IPS-18a (cell line): ENCODE measurements at regions not wholly inside any gene's neighbourhood (a gene's known extent, or its start where the extent isn't known, plus 50 kb on each side); places are given as distances from the start of the nearest gene placed in this dataset.

Experiments used
- H3K27ac ChIP-seq: one replicate; pipeline ENCODE4 v1.5.1; 2013; ENCODE audit warnings: low read length
- H3K27me3 ChIP-seq: one replicate; pipeline ENCODE4 v1.6.1; 2013; ENCODE audit warnings: mild to moderate bottlenecking, low read length; ENCODE audit not compliant: control insufficient read depth, insufficient read depth
- H3K36me3 ChIP-seq: one replicate; pipeline ENCODE4 v1.6.1; 2013; ENCODE audit warnings: low read depth, low read length; ENCODE audit not compliant: control insufficient read depth
- H3K4me1 ChIP-seq: one replicate; pipeline ENCODE4 v1.6.1; 2013; ENCODE audit warnings: low read depth, low read length; ENCODE audit not compliant: control insufficient read depth
- H3K4me3 ChIP-seq: one replicate; pipeline ENCODE4 v1.5.1; 2013; ENCODE audit warnings: low read length
- H3K9ac ChIP-seq: one replicate; pipeline ENCODE4 v1.6.1; 2013; ENCODE audit warnings: mild to moderate bottlenecking, low read length, moderate library complexity
- H3K9me3 ChIP-seq: one replicate; pipeline ENCODE4 v1.6.1; 2013; ENCODE audit warnings: low read depth, low read length; ENCODE audit not compliant: control insufficient read depth

- H3K9me3 ChIP-seq = no peaks in the 10 kb centered on the region
- no peaks in the 10 kb centered on the region for H3K4me1 ChIP-seq
- H3K36me3 ChIP-seq = no peaks in the 10 kb centered on the region
- no peak overlapping the region for H3K9ac ChIP-seq
- no peak overlapping the region for H3K27ac ChIP-seq
- no peaks in the 10 kb centered on the region for H3K27me3 ChIP-seq
- no peak overlapping the region for H3K4me3 ChIP-seq
Observed at GRCh38 chr13:82436099-82436585, 1446.1 kb downstream of the SLITRK1 start.

- Histone ChIP-seq H3K36me3 (no peaks in the 10 kb centered on the region), H3K9ac (no peak overlapping the region), H3K4me3 (no peak overlapping the region), H3K27me3 (no peaks in the 10 kb centered on the region), H3K4me1 (no peaks in the 10 kb centered on the region), H3K27ac (no peak overlapping the region), H3K9me3 (no peaks in the 10 kb centered on the region)
Observed at GRCh38 chr13:82432949-82433348, 1449.3 kb downstream of the SLITRK1 start.

GRCh38 chr13:82412749-82413148 lies 1469.5 kb downstream of the SLITRK1 start:
- Histone ChIP-seq H3K27me3 (no peaks in the 10 kb centered on the region), H3K9me3 (no peaks in the 10 kb centered on the region), H3K4me3 (no peak overlapping the region), H3K36me3 (no peaks in the 10 kb centered on the region), H3K4me1 (no peaks in the 10 kb centered on the region), H3K27ac (no peak overlapping the region), H3K9ac (no peak overlapping the region)

- H3K4me3 ChIP-seq = no peak overlapping the region
- H3K4me1 ChIP-seq = no peaks in the 10 kb centered on the region
- no peaks in the 10 kb centered on the region for H3K27me3 ChIP-seq
- no peak overlapping the region for H3K9ac ChIP-seq
- H3K36me3 ChIP-seq = no peaks in the 10 kb centered on the region
- no peaks in the 10 kb centered on the region for H3K9me3 ChIP-seq
- H3K27ac ChIP-seq = no peak overlapping the region
Observed at GRCh38 chr13:82407321-82407720, 1475.0 kb downstream of the SLITRK1 start.

- no peak overlapping the region for H3K4me3 ChIP-seq
- H3K4me1 ChIP-seq = no peaks in the 10 kb centered on the region
Observed at GRCh38 chr13:82374719-82375118, 1507.6 kb downstream of the SLITRK1 start.

GRCh38 chr13:82370316-82370715 lies 1512.0 kb downstream of the SLITRK1 start:
- Histone ChIP-seq H3K36me3 (no peaks in the 10 kb centered on the region), H3K4me3 (no peak overlapping the region), H3K27ac (no peak overlapping the region)

More at GRCh38 chr13:82374719-82375118, 1507.6 kb downstream of the SLITRK1 start:
- Histone ChIP-seq H3K27me3 (no peaks in the 10 kb centered on the region), H3K9ac (no peak overlapping the region), H3K36me3 (no peaks in the 10 kb centered on the region), H3K9me3 (no peaks in the 10 kb centered on the region), H3K27ac (no peak overlapping the region)

GRCh38 chr13:82364525-82364924 lies 1517.7 kb downstream of the SLITRK1 start:
- H3K27me3 ChIP-seq = no peaks in the 10 kb centered on the region
- H3K36me3 ChIP-seq = no peaks in the 10 kb centered on the region
- no peak overlapping the region for H3K4me3 ChIP-seq
- H3K27ac ChIP-seq = no peak overlapping the region
- H3K4me1 ChIP-seq = no peaks in the 10 kb centered on the region
- H3K9ac ChIP-seq = no peak overlapping the region
- H3K9me3 ChIP-seq = no peaks in the 10 kb centered on the region

More at GRCh38 chr13:82370316-82370715, 1512.0 kb downstream of the SLITRK1 start:
- Histone ChIP-seq H3K4me1 (no peaks in the 10 kb centered on the region), H3K27me3 (no peaks in the 10 kb centered on the region), H3K9ac (no peak overlapping the region), H3K9me3 (no peaks in the 10 kb centered on the region)

GRCh38 chr13:82358284-82358683 lies 1524.0 kb downstream of the SLITRK1 start:
- H3K4me3 ChIP-seq = no peak overlapping the region
- H3K9ac ChIP-seq = no peak overlapping the region
- H3K4me1 ChIP-seq = no peaks in the 10 kb centered on the region

GRCh38 chr13:82356667-82357410 lies 1525.4 kb downstream of the SLITRK1 start:
- Histone ChIP-seq H3K4me1 (no peaks in the 10 kb centered on the region), H3K27me3 (no peaks in the 10 kb centered on the region), H3K9ac (no peak overlapping the region), H3K4me3 (no peak overlapping the region), H3K36me3 (no peaks in the 10 kb centered on the region), H3K27ac (no peak overlapping the region), H3K9me3 (no peaks in the 10 kb centered on the region)

More at GRCh38 chr13:82358284-82358683, 1524.0 kb downstream of the SLITRK1 start:
- H3K36me3 ChIP-seq = no peaks in the 10 kb centered on the region
- H3K27ac ChIP-seq = no peak overlapping the region
- H3K9me3 ChIP-seq = no peaks in the 10 kb centered on the region
- no peaks in the 10 kb centered on the region for H3K27me3 ChIP-seq

- H3K9ac ChIP-seq = no peak overlapping the region
- H3K4me3 ChIP-seq = no peak overlapping the region
- H3K4me1 ChIP-seq = no peaks in the 10 kb centered on the region
- no peaks in the 10 kb centered on the region for H3K9me3 ChIP-seq
- H3K36me3 ChIP-seq = no peaks in the 10 kb centered on the region
- H3K27me3 ChIP-seq = no peaks in the 10 kb centered on the region
- no peak overlapping the region for H3K27ac ChIP-seq
Observed at GRCh38 chr13:82344867-82345266, 1537.4 kb downstream of the SLITRK1 start.

GRCh38 chr13:82341116-82341515 lies 1541.2 kb downstream of the SLITRK1 start:
- H3K9ac ChIP-seq = no peak overlapping the region
- no peak overlapping the region for H3K4me3 ChIP-seq
- no peaks in the 10 kb centered on the region for H3K9me3 ChIP-seq
- no peaks in the 10 kb centered on the region for H3K36me3 ChIP-seq
- H3K27me3 ChIP-seq = no peaks in the 10 kb centered on the region
- no peak overlapping the region for H3K27ac ChIP-seq
- H3K4me1 ChIP-seq = no peaks in the 10 kb centered on the region

- Histone ChIP-seq H3K36me3 (no peaks in the 10 kb centered on the region), H3K27ac (no peak overlapping the region), H3K27me3 (no peaks in the 10 kb centered on the region), H3K9ac (no peak overlapping the region), H3K9me3 (no peaks in the 10 kb centered on the region), H3K4me3 (no peak overlapping the region), H3K4me1 (no peaks in the 10 kb centered on the region)
Observed at GRCh38 chr13:82330499-82330898, 1551.8 kb downstream of the SLITRK1 start.
